Choroid plexus epithelial cell (primary cell): ENCODE measurements at regions not wholly inside any gene's neighbourhood (a gene's known extent, or its start where the extent isn't known, plus 50 kb on each side); places are given as distances from the start of the nearest gene placed in this dataset.
A peak's percentile ranks its signal among the peaks of the same experiment; 100 is the strongest.

Experiments
- DNase-seq: peaks from one replicate; pipeline ENCODE4 v3.0.0-alpha.2; 2010; ENCODE audit warnings: low read depth
- H3K4me3 ChIP-seq: 2 replicates; pipeline ENCODE4 v1.5.1; 2011; ENCODE audit warnings: low read depth, mild to moderate bottlenecking, control low read depth, low read length, moderate library complexity
- TF ChIP-seq, protein P1 (sequence below): conservative IDR thresholded peaks from 2 replicates; pipeline ENCODE4 v1.5.1; 2011; ENCODE audit warnings: low read depth, mild to moderate bottlenecking, control low read depth, inconsistent platforms, low read length, moderate library complexity

GRCh38 chr9:90023861-90024260 lies 419.0 kb downstream of the GADD45G start:
- no peak overlapping the region for H3K4me3 ChIP-seq
- TF ChIP-seq, protein P1, sequence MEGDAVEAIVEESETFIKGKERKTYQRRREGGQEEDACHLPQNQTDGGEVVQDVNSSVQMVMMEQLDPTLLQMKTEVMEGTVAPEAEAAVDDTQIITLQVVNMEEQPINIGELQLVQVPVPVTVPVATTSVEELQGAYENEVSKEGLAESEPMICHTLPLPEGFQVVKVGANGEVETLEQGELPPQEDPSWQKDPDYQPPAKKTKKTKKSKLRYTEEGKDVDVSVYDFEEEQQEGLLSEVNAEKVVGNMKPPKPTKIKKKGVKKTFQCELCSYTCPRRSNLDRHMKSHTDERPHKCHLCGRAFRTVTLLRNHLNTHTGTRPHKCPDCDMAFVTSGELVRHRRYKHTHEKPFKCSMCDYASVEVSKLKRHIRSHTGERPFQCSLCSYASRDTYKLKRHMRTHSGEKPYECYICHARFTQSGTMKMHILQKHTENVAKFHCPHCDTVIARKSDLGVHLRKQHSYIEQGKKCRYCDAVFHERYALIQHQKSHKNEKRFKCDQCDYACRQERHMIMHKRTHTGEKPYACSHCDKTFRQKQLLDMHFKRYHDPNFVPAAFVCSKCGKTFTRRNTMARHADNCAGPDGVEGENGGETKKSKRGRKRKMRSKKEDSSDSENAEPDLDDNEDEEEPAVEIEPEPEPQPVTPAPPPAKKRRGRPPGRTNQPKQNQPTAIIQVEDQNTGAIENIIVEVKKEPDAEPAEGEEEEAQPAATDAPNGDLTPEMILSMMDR = no peak
- no peak for DNase-seq

DNA sequence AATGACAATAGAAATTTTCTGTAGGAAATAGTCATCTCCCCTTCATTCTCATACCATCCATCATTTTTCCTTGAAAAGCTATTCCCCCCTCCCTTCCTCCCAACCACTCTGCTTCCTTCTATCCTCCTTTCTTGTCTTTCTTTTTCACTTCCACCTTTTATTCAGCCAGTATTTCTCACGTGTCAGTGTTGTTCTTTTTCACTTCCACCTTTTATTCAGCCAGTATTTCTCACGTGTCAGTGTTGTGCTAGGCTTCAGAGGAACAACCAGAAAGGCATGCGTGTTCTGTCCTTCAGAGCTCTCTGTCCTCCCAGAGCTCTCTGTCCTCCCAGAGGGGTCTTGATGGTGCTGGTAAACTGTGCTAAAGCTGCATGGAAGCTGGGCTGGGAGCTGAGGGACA lies 419.6 kb downstream of the GADD45G start:
- H3K4me3 ChIP-seq = no peak overlapping the region
- TF ChIP-seq, protein P1 = no peak
- DNase-seq = no peak

GRCh38 chr9:90024823-90025222 lies 420.0 kb downstream of the GADD45G start:
- H3K4me3 ChIP-seq = no peak overlapping the region
- TF ChIP-seq, protein P1 = no peak

GRCh38 chr9:90025816-90026215 lies 421.0 kb downstream of the GADD45G start:
- DNase-seq = peak; percentile 26
- TF ChIP-seq, protein P1 = no peak
- H3K4me3 ChIP-seq = no peak overlapping the region

More at GRCh38 chr9:90024823-90025222, 420.0 kb downstream of the GADD45G start:
- no peak for DNase-seq

- no peak for DNase-seq
- no peak overlapping the region for H3K4me3 ChIP-seq
- TF ChIP-seq, protein P1 = no peak
Measured at GRCh38 chr9:90027296-90027790, 422.5 kb downstream of the GADD45G start.

DNA sequence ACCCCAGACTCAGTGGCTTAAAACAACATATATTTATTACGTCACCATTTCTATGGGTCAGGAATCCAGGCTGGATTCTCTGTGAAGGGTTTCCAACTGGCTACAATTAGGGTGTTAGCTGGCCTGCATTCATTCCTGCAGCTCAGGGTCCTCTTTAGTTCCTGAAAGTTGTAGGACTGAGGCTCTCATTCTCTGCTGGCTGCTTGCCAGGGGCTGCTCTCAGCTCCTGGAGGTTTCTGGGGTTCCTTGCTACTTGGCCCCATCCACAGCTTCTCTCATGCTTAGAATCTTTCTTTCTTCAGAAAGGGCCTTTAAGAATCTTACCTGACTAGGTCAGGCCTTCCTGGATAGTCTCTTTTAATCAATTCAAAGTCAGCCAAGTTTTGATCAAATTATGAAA lies 424.6 kb downstream of the GADD45G start:
- TF ChIP-seq, protein P1 = no peak
- H3K4me3 ChIP-seq = no peak overlapping the region
- no peak for DNase-seq

DNA sequence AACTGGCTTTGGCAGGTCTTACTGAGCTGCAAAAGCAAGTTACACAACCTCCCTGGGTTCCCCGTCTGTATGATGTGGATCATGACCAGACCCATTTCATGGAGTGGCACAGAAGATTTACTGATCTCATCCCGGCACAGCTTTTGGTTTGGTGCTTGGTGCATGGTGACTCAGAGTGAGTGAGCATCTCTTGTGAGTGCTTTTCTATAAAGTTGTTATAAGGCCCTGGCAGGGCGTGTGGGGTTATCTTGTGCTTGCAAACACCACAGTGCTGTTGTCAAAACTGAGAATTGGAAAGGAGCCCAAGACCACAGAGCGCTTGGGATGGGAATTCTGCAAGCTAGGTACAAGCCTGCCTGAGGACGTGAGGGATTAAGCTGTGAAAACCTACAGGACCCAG lies 425.2 kb downstream of the GADD45G start:
- no peak overlapping the region for H3K4me3 ChIP-seq
- TF ChIP-seq, protein P1 = no peak
- no peak for DNase-seq
